H54 (cell line): ENCODE measurements at regions not wholly inside any gene's neighbourhood (a gene's known extent, or its start where the extent isn't known, plus 50 kb on each side); places are given as distances from the start of the nearest gene placed in this dataset.

Source experiments
- DNase-seq: peaks from one replicate; pipeline ENCODE4 v3.0.0; 2011; ENCODE audit warnings: low spot score, mixed read lengths; ENCODE audit not compliant: insufficient read length
- FAIRE-seq: peaks from 3 replicates; lab custom pipeline; 2011; peaks lifted over from hg19 to GRCh38; lab: Jason Lieb, UNC
- POLR2A ChIP-seq: IDR thresholded peaks from 2 replicates; pipeline ENCODE4 v1.6.1; 2011; ENCODE audit warnings: low read depth, mild to moderate bottlenecking, low read length

DNA sequence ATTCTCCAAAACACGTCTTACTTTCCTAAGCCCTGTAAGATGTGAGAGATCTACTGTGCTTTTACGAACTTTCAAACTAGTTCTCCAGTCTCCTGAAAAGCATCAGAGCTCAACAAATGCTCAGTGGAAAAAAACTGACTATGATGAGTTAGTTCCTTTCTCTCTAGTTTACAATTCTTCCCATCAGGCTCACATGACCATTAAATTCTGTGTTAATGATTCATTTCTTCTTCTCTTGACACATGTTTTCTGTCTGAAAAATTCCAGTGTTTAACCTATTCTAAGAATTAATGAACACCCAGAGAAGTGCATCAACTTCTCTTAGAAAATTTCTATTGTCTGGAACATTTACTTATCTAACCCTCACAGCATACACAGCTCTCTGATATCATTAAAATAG is 844.3 kb downstream of the SI start:
- peak; percentile 52 for FAIRE-seq
- no peak for DNase-seq
- TF ChIP-seq POLR2A, result no peak

DNA sequence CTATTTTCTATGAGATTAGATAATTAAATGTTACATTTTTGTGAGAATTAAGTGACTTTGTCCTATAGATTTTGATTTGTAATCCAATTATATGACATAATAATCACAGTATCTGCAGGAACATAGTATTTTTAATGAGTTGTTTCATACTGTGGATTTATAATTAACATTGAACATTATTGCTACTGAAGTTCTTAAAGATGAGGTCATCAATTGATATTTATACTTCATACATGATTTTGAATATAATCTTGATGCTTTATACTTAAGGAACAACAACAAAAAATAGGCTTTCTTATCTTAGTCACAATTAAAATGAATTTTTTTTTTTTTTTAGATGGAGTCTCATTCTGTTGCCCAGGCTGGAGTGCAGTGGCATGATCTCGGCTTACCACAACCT is 846.6 kb downstream of the SI start:
- TF ChIP-seq POLR2A, result no peak
- DNase-seq (no peak), FAIRE-seq (no peak)

DNA sequence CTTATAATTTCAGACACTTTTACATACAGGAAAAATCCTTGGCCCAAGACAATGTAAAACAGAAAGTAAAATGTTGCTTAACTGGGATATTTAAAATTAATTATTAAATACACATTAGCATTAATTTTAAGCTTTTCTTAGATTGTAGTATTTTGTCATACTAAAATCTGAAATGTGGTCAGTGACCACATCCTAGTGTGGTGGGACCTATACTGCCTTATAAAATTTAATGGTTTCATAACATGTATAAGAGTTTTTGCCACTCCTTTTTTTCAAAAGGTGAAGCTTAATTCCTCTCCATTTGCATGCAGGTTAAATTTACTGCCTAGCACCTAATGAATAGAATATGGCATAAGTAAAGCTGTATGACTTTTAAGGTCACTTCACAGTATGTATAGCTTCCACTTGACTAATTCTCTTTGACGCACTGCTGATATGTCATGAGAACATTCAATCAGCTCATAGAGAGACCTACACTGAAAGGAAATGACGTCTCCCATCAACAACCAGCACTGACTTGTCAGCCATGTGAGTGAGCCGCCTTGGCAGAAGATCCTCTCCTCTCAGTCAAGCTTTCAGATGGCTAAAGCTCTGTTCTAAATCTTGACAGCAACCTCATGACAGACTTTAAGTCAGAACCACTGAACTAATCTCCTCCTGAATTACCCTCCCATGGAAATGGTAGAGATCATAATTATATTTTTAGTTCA is 847.8 kb downstream of the SI start:
- no peak for FAIRE-seq

DNA sequence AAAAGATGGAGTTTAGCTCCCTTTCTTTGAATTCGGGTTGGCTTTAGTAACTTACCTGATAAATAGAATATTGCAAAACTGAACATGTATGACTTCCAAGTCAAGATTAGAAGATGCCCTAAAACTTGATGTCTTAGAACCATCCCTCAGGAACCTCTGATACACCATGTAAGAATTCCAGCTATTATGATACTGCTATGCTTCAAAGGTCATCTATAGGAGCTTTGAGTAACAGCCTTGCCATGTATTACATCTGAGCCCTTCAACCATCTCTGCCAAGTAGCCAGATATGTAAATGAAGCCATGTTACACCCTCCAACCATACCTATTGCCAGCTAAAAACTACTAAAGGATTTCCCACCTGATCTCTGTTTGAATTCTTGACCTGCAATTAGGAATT is 854.2 kb downstream of the SI start:
- no peak for TF ChIP-seq POLR2A
- no peak for DNase-seq
- FAIRE-seq, result no peak

More for the DNA sequence above, 847.8 kb downstream of the SI start:
- TF ChIP-seq POLR2A, result no peak
- DNase-seq, result no peak

DNA sequence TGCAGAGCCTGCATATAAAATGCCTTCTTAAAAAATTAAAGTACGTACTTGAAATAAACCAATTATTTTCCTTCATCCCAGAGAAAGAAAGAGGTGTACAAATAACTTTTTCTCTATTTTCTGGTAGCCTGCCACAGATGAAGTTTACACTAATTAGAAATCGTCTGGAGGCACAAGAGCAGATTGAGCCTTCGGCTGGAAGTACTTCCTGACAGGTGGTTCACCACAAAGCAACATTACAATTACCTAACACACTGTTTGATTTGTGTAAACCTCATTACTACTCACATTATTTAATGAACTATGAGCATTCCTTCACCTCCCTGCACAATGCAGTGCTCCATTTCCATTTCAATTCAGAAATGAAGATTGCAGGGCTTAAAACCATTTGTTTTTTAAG is 856.1 kb downstream of the SI start:
- DNase-seq (no peak), FAIRE-seq (no peak)
- TF ChIP-seq POLR2A, result no peak

DNA sequence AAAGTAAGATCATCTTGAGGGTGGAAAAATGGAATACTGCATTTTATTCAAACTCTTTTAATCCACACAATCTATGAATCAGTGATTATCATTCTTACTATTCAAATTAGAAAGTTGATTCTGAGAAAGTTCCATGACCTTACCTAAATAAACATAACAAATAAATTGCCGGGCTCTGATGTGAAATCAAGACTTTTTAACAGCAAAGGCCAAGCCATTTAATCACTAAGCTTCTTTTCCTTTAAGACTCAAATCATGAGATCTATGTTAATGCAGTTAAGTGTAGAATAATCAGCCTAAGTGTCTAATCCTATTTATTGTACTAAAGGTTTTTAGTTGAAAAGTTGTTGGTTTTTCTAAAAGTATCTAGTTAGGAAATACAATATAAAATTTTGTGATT is 857.0 kb downstream of the SI start:
- DNase-seq (no peak), FAIRE-seq (no peak)
- TF ChIP-seq POLR2A, result no peak

DNA sequence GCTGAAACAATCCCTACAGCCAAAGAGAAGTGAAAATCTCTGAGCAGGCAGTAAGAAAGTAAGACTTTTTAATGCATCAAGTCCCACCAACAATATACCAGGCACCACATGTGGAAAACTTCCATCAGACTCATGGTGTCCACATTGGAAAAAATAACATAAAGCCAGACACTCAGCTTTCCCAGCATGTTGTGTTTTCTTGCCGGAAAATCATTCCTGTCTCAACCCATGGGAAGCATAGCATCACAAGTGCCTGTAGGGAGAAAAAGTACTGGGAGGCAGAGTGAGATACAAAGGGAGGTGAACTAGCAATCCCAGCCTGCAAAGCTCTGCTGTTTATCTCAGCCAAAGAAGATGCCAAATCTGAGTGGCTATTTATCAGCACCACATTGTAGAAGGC is 868.9 kb downstream of the SI start:
- DNase-seq, result no peak
- TF ChIP-seq POLR2A, result no peak
- FAIRE-seq, result no peak

DNA sequence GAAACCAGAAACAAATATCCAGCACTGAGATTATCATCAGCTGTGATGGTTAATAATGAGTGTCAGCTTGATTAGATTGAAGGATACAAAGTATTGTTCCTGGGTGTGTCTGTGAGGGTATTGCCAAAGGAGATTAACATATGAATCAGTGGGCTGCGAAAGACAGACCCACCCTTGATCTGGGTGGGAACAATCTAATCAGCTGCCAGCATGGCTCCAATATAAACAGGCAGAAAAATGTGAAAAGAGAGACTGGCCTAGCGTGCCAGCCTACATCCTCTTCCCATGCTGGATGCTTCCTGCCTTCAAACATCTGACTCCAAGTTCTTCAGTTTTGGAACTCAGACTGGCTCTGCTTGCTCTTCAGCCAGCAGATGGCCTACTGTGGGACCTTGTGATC is 869.5 kb downstream of the SI start:
- DNase-seq, result no peak
- FAIRE-seq, result no peak
- no peak for TF ChIP-seq POLR2A

DNA sequence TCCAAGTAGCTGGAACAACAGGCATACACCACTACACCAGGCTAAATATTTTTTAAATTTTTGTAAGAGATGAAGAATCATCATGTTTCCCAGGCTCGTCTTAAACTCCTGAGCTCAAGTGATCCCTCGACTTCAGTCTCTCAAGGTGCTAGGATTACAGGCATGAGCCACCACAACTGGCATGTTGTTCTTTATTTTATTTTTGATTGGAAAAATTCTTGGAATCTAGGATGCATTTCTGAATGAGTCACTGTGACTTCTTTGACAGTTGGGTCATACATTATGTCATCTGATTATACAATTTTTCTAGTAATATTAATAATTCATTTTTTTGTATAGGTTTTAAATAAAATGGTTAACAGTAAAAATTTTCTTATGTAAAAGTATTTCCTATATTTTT is 870.2 kb downstream of the SI start:
- TF ChIP-seq POLR2A, result no peak
- DNase-seq (no peak), FAIRE-seq (no peak)

DNA sequence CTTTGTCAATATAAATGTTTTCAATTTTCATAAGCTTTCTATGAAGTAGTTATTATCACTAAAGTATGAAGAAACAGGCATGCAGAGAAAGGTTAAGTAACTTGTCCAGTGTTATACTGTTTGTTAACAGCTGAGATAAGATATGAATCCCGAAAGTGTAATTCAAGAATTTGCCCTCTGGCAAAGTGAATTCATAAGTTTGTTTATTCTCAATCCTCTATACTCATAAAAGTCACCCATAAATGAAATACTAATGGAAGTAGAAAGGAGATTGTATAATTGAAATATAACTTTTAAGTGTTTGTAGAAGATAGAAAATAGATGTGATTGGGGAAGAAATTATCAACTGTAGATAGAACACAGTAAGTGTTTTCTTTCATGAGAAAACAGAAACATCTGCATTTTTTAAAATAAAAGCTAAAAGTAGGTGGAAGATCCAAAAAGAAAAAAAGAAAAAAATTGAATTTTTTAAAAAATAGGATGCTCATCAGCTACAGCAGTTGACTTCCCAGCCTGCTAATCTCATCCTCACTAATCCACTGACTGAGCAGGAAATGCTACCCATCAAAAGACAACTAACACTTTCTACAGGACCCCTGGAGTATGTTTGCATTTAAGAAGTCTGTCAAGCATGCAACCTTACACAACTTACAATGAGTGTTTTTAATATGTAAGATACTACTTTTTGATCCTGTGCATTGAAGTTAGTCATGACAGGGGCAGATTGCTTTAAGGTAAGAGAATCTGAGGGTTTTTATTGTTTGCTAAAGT is 878.1 kb downstream of the SI start:
- FAIRE-seq, result no peak
- TF ChIP-seq POLR2A, result no peak
- DNase-seq, result no peak

DNA sequence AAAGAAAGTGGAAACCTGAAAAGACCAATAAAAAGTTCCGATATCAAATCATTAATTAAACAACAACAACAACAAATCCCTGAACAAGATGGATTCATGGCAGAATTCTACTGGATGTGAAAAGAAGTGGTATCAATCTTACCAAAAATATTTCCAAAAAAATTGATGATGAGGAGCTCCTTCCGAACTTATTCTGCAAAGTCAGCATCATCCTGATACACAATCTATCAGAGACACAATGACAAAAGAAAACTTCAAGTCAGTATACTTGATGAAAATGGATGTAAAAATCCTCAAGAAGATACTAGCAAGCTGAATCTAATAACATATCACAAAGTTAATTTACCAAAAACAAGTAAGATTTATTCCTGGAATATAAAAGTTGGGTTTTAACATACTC is 881.8 kb downstream of the SI start:
- no peak for DNase-seq
- no peak for FAIRE-seq
- TF ChIP-seq POLR2A, result no peak

DNA sequence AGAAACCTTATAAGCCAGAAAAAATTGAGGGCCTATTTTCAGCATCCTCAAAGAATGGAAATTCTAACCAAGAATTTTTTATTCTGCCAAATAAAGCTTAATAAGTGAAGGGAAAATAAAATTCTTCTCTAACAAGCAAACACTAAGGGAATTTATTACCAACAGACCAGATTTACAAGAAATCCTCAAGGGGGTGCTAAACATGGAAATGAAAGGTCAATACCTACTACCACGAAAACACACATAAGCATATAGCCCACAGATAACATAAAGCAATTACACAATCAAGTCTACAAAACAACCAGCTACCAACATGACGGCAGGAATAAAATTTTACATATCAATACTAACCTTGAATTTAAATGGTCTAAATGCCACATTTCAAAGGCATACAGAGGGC is 883.5 kb downstream of the SI start:
- FAIRE-seq (peak; percentile 27), DNase-seq (no peak)
- no peak for TF ChIP-seq POLR2A

DNA sequence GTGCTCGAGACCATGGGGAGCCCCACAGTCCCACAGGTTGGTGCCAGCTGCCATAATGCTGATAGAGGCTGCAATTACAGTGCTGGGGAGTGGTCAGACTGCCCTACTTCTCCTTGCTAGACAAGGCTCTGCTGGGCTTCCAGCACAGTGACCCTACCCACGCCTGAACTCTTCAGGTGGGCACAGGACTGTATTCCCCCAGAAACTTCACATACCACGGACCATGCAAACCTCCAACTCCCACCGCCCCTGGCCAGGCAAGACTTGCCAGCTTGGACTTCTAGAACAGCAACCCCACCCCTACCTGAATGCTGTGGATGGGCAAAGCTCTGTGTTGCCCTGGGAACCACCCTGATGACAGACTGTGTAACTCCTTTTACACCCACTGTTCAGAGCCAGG is 885.3 kb downstream of the SI start:
- FAIRE-seq (no peak), DNase-seq (no peak)
- TF ChIP-seq POLR2A, result no peak

DNA sequence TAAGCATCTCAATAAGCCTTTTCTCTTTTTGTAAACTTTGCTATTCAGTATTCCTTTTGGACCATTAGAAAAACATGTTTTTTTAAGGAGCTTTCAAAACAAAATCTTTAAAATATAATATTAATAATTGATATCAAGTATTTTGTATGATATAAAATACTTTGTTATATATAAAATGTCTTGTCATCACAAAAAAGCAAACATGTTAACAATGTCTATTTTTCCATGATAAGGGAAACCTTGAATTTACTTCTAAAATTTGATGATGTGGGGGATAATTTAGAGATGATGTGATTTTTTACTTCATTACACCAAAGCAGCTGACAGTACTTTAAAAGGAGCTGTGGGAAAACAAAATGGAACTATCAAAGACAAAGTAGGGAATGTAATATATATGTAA is 887.7 kb downstream of the SI start:
- FAIRE-seq (no peak), DNase-seq (no peak)
- TF ChIP-seq POLR2A, result no peak

DNA sequence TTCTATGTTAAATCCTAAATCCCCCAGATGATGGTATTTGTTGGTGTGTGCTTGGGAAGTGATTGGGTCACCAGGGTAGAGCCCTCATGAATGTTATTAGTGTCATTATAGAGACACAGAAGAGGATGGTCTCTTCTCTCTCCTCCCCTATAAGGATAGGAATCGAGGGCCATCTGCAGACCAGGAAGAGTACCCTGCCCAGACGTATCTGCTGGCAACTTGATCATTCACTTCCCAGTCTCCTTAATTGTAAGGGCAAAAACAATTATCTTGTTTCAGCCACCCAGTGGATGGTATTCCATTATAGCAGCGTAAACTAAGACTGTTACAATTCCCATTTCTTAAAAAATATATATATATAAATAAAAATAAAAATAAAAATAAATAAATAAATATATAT is 892.2 kb downstream of the SI start:
- FAIRE-seq (no peak), DNase-seq (no peak)
- TF ChIP-seq POLR2A, result no peak
